ENCODE measurements at regions not wholly inside any gene's neighbourhood (a gene's known extent, or its start where the extent isn't known, plus 50 kb on each side); places are given as distances from the start of the nearest gene placed in this dataset.

DNA sequence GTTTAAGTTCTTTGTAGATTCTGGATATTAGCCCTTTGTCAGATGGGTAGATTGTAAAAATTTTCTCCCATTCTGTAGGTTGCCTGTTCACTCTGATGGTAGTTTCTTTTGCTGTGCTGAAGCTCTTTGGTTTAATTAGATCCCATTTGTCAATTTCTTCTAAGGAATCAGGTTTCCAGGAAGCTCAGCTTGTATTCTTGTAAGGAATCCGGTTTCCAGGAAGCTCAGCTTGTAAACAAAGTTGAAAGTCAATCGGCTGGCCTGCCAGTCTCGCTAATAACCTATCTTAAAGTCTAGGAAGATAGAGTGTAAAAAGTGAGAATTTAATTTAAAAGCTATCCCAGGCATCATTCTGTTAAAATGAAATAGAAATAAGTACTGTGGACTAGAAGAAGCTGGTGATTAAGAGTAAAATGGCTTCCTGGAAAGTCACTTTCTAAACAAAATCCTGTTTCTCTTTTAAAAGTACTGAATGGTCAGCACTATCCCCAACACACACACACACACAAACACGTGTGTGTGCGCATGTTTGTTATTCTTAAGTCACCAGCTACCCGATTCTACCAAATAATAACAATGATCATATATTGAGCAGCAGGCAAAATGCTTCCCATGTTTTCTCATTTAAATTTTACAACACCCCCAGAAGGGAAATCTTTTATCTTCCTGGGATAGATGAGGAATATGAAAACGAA, 171.7 kb downstream of the PAPSS1 start:
- no peak for TF ChIP-seq POLR2AphosphoS5 (IDR thresholded peaks at IDR 0.05; ENCODE audit: low read depth, low read length)
- TF ChIP-seq SIN3A (IDR thresholded peaks at IDR 0.05; ENCODE audit: borderline replicate concordance, insufficient read depth, low read length): no peak
- no peak for TF ChIP-seq TAF1 (IDR thresholded peaks at IDR 0.05; ENCODE audit: borderline replicate concordance, insufficient read depth, low read length)
- TF ChIP-seq FOXP2 (optimal IDR thresholded peaks at IDR 0.05; ENCODE audit: borderline replicate concordance, extremely low read depth, extremely low read length, insufficient read depth): no peak
- TF ChIP-seq, protein P1, sequence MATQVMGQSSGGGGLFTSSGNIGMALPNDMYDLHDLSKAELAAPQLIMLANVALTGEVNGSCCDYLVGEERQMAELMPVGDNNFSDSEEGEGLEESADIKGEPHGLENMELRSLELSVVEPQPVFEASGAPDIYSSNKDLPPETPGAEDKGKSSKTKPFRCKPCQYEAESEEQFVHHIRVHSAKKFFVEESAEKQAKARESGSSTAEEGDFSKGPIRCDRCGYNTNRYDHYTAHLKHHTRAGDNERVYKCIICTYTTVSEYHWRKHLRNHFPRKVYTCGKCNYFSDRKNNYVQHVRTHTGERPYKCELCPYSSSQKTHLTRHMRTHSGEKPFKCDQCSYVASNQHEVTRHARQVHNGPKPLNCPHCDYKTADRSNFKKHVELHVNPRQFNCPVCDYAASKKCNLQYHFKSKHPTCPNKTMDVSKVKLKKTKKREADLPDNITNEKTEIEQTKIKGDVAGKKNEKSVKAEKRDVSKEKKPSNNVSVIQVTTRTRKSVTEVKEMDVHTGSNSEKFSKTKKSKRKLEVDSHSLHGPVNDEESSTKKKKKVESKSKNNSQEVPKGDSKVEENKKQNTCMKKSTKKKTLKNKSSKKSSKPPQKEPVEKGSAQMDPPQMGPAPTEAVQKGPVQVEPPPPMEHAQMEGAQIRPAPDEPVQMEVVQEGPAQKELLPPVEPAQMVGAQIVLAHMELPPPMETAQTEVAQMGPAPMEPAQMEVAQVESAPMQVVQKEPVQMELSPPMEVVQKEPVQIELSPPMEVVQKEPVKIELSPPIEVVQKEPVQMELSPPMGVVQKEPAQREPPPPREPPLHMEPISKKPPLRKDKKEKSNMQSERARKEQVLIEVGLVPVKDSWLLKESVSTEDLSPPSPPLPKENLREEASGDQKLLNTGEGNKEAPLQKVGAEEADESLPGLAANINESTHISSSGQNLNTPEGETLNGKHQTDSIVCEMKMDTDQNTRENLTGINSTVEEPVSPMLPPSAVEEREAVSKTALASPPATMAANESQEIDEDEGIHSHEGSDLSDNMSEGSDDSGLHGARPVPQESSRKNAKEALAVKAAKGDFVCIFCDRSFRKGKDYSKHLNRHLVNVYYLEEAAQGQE (IDR thresholded peaks at IDR 0.05; ENCODE audit: insufficient read depth in 1 of 2, low read depth in 2 of 2, low read length in 2 of 2): no peak

DNA sequence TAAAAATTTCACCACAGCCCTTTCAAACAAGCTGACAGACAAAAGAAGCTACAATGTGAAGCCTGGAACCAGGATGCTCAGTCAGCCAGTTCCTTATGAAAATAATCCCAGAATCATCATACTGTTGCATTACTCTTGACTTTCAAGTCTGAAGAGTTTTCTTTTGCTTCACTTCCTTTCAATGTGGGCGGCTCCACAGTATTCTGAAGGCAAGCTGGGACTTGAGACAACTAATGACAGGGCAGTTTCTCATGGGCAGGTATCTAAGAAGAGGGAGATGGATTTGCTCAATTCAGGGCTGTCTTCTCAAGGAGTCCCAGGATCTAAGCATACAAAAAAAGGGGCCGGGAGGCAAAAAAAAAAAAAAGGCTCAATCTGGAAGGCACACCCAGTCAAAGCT, 173.4 kb downstream of the PAPSS1 start:
- no peak for TF ChIP-seq POLR2AphosphoS5 (IDR thresholded peaks at IDR 0.05; ENCODE audit: low read depth, low read length)
- TF ChIP-seq, protein P1 (IDR thresholded peaks at IDR 0.05; ENCODE audit: insufficient read depth in 1 of 2, low read depth in 2 of 2, low read length in 2 of 2): no peak
- no peak for TF ChIP-seq FOXP2 (optimal IDR thresholded peaks at IDR 0.05; ENCODE audit: borderline replicate concordance, extremely low read depth, extremely low read length, insufficient read depth)
- TF ChIP-seq SIN3A (IDR thresholded peaks at IDR 0.05; ENCODE audit: borderline replicate concordance, insufficient read depth, low read length): no peak
- TF ChIP-seq TAF1 (IDR thresholded peaks at IDR 0.05; ENCODE audit: borderline replicate concordance, insufficient read depth, low read length): no peak

DNA sequence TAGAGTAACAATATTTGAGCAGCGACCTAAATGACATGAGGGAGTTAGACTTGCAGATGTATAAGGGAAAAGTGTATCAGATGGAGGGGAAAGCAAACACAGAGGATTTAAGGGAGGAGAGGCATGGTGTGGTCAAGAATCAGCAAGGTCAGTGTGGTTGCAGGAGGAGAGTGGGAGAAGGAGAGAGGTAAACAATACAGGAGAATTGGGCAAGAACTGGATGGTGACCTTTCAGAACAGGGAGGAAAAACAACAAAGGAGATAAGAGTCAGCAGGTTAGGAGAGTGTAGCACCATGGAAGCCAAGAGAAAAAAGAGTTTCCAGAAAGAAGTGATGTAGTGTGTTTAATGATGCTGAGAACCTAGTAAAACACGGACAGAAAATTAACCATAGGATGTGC, 178.5 kb downstream of the PAPSS1 start:
- TF ChIP-seq, protein P1 (IDR thresholded peaks at IDR 0.05; ENCODE audit: insufficient read depth in 1 of 2, low read depth in 2 of 2, low read length in 2 of 2): no peak
- TF ChIP-seq POLR2AphosphoS5 (IDR thresholded peaks at IDR 0.05; ENCODE audit: low read depth, low read length) (no peak), FOXP2 (optimal IDR thresholded peaks at IDR 0.05; ENCODE audit: borderline replicate concordance, extremely low read depth, extremely low read length, insufficient read depth) (no peak), TAF1 (IDR thresholded peaks at IDR 0.05; ENCODE audit: borderline replicate concordance, insufficient read depth, low read length) (no peak), SIN3A (IDR thresholded peaks at IDR 0.05; ENCODE audit: borderline replicate concordance, insufficient read depth, low read length) (no peak)

DNA sequence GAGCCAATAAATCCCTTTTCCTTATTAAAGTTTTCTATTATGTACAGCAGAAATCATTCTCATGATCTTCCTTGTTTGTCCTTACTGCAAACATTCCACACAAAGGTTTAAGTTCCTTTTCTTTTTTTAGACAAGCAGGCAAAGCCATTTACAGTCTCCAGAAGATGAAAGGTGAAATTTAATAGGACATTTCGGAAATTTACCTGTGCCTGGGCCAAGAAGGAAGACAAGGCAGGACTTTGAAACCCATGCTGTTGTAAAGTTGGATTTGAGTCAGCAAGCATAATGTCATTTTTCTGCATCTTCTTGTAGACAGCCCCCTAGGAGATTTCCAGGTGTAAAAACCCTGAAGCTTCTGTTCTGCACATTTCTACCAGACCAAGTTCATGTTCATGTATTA, 188.1 kb downstream of the PAPSS1 start:
- TF ChIP-seq FOXP2 (optimal IDR thresholded peaks at IDR 0.05; ENCODE audit: borderline replicate concordance, extremely low read depth, extremely low read length, insufficient read depth) (no peak), TAF1 (IDR thresholded peaks at IDR 0.05; ENCODE audit: borderline replicate concordance, insufficient read depth, low read length) (no peak), POLR2AphosphoS5 (IDR thresholded peaks at IDR 0.05; ENCODE audit: low read depth, low read length) (no peak), SIN3A (IDR thresholded peaks at IDR 0.05; ENCODE audit: borderline replicate concordance, insufficient read depth, low read length) (no peak)
- TF ChIP-seq, protein P1 (IDR thresholded peaks at IDR 0.05; ENCODE audit: insufficient read depth in 1 of 2, low read depth in 2 of 2, low read length in 2 of 2): no peak

Data from PFSK-1 (cell line).